HAP-1 (cell line): ENCODE measurements at regions not wholly inside any gene's neighbourhood (a gene's known extent, or its start where the extent isn't known, plus 50 kb on each side); places are given as distances from the start of the nearest gene placed in this dataset.
A peak's percentile ranks its signal among the peaks of the same experiment; 100 is the strongest.
"Not testable (repeated sequence)": the region's sequence is repeated elsewhere in the genome, so short reads cannot be mapped to it uniquely, and the experiment has no call there.

Source experiments
- DNase-seq, 2 experiments: peaks; one replicate each; pipeline ENCODE4 v3.0.0-alpha.2; 2016 to 2020; ENCODE audit warnings: low spot score in 2 of 2
- H3K27me3 ChIP-seq: fragments of 250-450 bp; sonication (Bioruptor Pico); 2 replicates; pipeline ENCODE4 v1.5.1; 2020; ENCODE audit warnings: low read depth, mild to moderate bottlenecking, moderate library complexity
- H3K36me3 ChIP-seq: fragments of 250-450 bp; sonication (Bioruptor Pico); replicated peaks from 2 replicates; pipeline ENCODE4 v1.5.1; 2020; ENCODE audit warnings: mild to moderate bottlenecking
- H3K4me1 ChIP-seq: fragments of 250-450 bp; sonication (Bioruptor Pico); 2 replicates; pipeline ENCODE4 v1.5.1; 2020; ENCODE audit warnings: mild to moderate bottlenecking
- H3K4me3 ChIP-seq: fragments of 250-450 bp; sonication (Bioruptor Pico); 2 replicates; pipeline ENCODE4 v1.5.1; 2020; ENCODE audit warnings: mild to moderate bottlenecking, moderate library complexity
- H3K9me3 ChIP-seq: fragments of 250-450 bp; sonication (Bioruptor Pico); 2 replicates; pipeline ENCODE4 v1.5.1; 2020; ENCODE audit warnings: mild to moderate bottlenecking, moderate library complexity
- in situ Hi-C: fragments of 300-500 bp; cut with MboI; formaldehyde crosslinking; loops from 3 replicates; pipeline ENCODE4 v1.14.3; 2020; ENCODE audit warnings: low sequenced_read_pairs, inconsistent platforms, mixed read lengths

DNA sequence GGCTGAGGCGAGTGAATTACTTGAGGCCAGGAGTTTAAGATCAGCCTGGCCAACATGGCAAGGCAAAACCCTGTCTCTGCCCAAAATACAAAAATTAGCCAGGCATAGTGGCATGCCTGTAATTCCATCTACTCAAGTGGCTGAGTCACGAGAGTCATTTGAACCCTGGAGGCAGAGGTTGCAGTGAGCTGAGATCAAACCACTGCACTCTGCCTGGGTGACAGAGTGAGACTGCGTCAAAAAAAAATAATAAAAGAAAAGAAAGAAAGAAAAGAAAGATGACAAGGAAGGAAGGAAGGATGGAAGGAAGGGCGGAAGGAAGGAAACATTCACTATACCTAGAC, 159.6 kb upstream of the CNOT2 start:
- in situ Hi-C loops, result no loop called here
- H3K4me1 ChIP-seq, result no peaks in the 10 kb centered on the region
- H3K27me3 ChIP-seq, result no peaks in the 10 kb centered on the region
- H3K9me3 ChIP-seq, result no peaks in the 10 kb centered on the region
- H3K36me3 ChIP-seq, result no peaks in the 10 kb centered on the region
- no peak for DNase-seq
- no peak overlapping the region for H3K4me3 ChIP-seq

DNA sequence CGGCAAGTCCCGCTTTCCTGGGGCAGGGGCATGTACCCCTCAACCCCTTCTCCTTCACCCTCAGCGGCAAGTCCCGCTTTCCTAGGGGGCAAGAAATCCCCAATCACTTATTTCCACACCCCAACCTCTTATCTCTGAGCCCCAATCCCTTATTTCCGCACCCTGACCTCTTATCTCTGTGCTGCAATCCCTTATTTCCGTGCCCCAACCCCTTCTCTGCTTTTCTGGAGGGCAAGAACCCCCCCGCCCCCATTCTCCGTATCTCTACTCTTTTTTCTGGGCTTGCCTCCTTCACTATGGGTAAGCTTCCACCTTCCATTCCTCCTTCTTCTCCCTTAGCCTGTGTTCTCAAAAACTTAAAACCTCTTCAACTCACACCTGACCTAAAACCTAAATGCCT, 156.9 kb upstream of the CNOT2 start:
- H3K4me3 ChIP-seq, in situ Hi-C loops, H3K4me1 ChIP-seq, H3K9me3 ChIP-seq, H3K27me3 ChIP-seq, H3K36me3 ChIP-seq, DNase-seq: not testable (repeated sequence)

DNA sequence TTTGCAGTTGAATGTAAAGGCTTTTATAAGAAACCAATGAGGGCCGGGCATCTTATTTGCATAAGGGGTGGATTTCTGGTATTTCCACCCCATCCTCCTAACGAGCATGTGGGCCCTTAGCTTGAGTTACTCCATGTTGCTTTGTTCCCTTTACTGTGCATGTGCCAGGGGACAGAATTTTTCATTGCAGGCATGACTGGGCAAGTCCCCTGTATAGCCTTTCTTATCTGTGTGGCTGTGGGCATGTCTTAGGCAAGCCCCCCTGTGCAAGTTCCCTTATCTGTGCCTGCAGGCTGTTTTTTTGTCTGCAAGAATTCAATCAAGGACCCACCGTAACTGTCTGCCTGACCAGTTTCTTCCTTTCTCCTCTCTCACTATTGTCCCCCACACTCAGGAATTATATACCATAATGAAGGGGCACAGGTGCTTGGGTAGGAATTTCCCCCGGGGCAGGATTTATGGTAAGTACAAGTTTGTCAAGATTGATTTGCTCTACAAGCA, 152.2 kb upstream of the CNOT2 start:
- DNase-seq, result peak; percentile 69 to 72
- H3K4me1 ChIP-seq, result no peaks in the 10 kb centered on the region; the same call in 1 of the 2 replicates
- in situ Hi-C loops, result no loop called here
- no peak overlapping the region for H3K4me3 ChIP-seq
- H3K27me3 ChIP-seq, result no peaks in the 10 kb centered on the region
- H3K9me3 ChIP-seq, result no peaks in the 10 kb centered on the region
- H3K36me3 ChIP-seq, result no peaks in the 10 kb centered on the region

DNA sequence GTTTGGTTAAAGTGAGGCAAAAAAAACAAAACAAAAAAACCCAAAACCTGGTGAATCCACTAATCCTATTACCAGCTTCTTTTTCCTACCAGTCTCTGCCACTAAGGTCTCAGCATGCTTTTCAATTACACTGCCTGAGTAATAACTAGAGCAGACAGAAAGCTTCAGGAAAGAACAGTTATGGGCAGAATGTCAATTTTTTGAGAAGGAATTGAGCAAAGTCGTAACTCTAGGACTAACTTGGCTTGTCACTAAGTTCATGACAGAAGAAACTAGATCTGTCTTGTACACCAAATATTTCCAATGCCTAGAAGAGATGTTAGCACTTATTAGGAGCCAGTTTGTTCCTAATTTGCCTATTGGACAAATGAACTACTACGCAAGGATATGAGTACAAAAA, 148.8 kb upstream of the CNOT2 start:
- Histone ChIP-seq H3K36me3 (no peaks in the 10 kb centered on the region), H3K9me3 (no peaks in the 10 kb centered on the region), H3K4me1 (no peaks in the 10 kb centered on the region; the same call in 1 of the 2 replicates), H3K27me3 (no peaks in the 10 kb centered on the region), H3K4me3 (no peak overlapping the region)
- DNase-seq, result no peak
- in situ Hi-C loops, result no loop called here

DNA sequence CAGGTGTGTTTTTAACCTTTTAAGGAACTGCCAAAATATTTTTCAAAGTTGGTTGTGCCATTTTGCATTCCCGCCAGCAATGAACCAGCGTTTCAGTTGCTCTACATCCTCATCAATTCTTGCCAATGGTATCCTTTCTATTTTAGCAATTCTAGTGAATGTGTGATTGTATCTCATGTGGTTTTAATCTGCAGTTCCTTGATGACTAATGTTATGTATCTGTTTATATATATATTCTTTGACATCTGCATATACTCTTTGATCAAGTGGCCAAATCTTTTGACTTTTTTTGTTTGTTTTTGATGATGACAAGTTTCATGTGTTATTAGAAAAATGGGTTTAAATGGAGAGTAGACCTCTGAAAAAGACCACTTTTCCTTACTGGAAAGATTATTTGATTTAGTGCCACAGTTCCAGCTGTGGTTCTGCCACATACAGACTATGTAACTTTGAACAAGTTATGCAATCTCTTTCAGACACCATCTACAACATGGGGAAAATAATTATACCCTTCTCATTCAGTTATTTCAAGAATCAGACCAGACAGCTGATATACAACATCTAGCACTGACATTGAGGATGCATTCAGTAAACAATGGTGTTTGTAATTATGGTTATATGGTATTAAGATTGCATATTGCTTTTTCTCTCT, 146.3 kb upstream of the CNOT2 start:
- in situ Hi-C loops, result no loop called here
- Histone ChIP-seq H3K36me3 (no peaks in the 10 kb centered on the region), H3K4me3 (no peak overlapping the region), H3K9me3 (no peaks in the 10 kb centered on the region), H3K27me3 (no peaks in the 10 kb centered on the region), H3K4me1 (no peaks in the 10 kb centered on the region)
- no peak for DNase-seq

DNA sequence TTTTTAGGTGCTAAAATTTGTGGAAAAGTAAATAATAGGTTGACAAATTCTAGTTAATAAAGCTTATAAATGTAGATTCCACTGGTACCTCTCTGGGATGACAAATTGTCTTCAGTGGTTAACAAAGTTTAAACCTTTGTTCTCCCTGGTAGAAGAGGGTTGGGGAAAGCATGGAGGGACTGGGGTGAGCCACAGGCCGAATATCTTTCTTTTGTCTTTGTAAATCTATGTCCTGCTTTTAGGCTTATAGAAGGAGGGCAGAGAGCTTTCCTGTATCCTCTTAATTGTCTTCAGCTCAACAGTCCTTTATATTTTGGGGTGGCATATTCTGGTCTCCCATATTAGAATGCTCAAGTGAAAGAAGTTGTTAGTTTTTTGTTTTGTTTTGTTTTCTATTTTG, 142.2 kb upstream of the CNOT2 start:
- DNase-seq, result no peak
- in situ Hi-C loops, result no loop called here
- Histone ChIP-seq H3K36me3 (no peaks in the 10 kb centered on the region), H3K27me3 (no peaks in the 10 kb centered on the region), H3K4me3 (no peak overlapping the region), H3K9me3 (no peaks in the 10 kb centered on the region), H3K4me1 (no peaks in the 10 kb centered on the region)

DNA sequence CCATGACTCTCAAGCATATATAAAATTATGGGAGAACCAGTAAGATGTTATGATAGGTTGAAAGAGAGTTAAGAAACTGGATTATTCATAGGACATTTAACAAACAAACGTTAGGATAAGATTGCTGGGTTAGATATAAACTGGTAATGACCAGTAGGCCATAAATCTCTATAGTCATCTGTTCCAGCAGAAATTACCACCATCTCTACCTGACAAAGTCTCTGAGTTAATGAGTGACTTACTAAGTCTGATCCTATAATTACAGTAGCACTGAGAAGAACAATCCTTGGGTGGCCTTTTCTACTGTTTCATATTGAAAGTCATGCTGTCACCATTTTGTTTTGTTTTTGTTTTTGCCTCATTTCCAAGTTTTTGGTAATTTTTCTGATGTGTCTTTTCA, 136.9 kb upstream of the CNOT2 start:
- no peak overlapping the region for H3K4me3 ChIP-seq
- H3K36me3 ChIP-seq, result no peaks in the 10 kb centered on the region
- H3K9me3 ChIP-seq, result no peaks in the 10 kb centered on the region
- H3K27me3 ChIP-seq, result no peaks in the 10 kb centered on the region
- in situ Hi-C loops, result no loop called here
- no peak for DNase-seq
- no peaks in the 10 kb centered on the region for H3K4me1 ChIP-seq

DNA sequence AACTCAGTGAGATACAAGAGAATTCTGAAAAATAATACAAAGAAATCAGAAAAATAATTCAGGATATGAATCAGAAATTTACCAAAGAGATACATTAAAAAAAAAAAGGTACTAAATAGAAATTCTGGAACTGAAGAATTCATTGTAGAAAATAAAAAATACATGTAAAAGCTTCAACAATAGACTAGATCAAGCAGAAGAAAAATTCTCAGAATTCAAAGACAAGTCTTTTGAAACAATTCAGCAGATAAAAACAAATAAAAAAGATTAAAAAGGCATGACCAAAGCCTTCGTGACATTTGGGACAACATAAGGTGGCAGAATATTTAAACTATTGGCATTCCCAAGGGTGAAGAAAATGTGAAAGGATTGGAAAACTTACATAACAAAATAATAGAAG, 133.1 kb upstream of the CNOT2 start:
- no peak for DNase-seq
- in situ Hi-C loops, result no loop called here
- no peak overlapping the region for H3K4me3 ChIP-seq
- no peaks in the 10 kb centered on the region for H3K9me3 ChIP-seq
- no peaks in the 10 kb centered on the region for H3K4me1 ChIP-seq
- H3K27me3 ChIP-seq, result no peaks in the 10 kb centered on the region
- H3K36me3 ChIP-seq, result no peaks in the 10 kb centered on the region

DNA sequence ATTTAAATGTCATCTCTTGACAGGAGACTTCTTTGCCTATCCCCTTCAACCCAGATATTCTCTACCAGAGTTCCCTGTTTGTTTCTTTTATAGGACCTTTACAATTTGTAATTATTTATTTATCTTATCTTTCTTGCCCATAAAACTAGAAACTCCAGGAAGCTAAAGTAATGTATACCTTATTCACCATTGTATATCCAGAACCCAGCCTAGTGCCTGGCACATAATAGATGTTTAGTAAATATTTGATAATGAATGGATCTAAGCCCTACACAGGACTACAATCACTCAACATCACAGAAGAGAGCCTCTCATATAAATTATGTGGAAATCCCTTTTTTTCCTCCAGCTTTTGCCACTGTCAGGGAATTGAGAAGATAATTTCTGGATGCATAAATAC, 125.6 kb upstream of the CNOT2 start:
- no peaks in the 10 kb centered on the region for H3K4me1 ChIP-seq
- H3K27me3 ChIP-seq, result no peaks in the 10 kb centered on the region
- no peaks in the 10 kb centered on the region for H3K36me3 ChIP-seq
- no peaks in the 10 kb centered on the region for H3K9me3 ChIP-seq
- DNase-seq, result no peak
- in situ Hi-C loops, result no loop called here
- no peak overlapping the region for H3K4me3 ChIP-seq

DNA sequence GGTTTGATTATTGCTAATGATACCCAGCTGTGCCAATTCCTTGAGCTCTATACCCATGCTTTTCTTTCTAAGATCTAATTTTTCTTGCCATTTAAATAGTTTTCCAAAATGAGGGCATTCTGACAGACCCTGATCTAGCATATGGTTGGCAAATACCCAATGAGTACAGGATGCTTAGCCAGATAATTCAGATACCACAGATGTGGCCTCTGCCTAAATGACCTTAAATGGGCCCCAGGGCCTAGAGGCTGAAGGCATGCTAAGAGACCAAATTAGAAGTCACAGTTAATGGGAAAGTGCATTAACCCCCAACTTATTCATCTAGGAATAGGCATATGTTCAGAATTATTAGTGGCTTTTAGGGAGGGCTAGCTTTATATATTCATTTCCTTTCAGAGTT, 122.3 kb upstream of the CNOT2 start:
- H3K27me3 ChIP-seq, result no peaks in the 10 kb centered on the region
- no peaks in the 10 kb centered on the region for H3K9me3 ChIP-seq
- in situ Hi-C loops, result no loop called here
- no peaks in the 10 kb centered on the region for H3K4me1 ChIP-seq
- H3K4me3 ChIP-seq, result no peak overlapping the region
- no peak for DNase-seq
- H3K36me3 ChIP-seq, result no peaks in the 10 kb centered on the region

DNA sequence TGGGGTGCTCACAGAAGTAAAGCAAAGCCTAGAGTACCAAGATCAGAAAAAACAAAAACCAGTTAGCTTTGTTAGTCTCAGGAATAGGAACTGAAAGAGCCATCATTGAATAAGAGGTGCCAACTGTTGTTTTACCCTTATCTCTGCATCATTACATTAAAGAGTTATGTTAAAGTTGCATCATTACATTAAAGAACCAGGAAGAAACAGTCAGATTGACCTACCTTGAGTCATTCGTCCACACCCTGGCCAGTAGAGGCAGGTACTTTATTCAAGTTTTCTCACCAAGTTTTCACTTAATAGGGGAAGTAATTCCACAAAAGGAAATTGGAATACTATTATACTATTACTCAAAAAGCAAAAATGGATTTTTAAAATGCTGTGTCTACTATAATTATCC, 121.7 kb upstream of the CNOT2 start:
- no peaks in the 10 kb centered on the region for H3K36me3 ChIP-seq
- no peaks in the 10 kb centered on the region for H3K4me1 ChIP-seq
- DNase-seq, result no peak
- H3K9me3 ChIP-seq, result no peaks in the 10 kb centered on the region
- no peak overlapping the region for H3K4me3 ChIP-seq
- H3K27me3 ChIP-seq, result no peaks in the 10 kb centered on the region
- in situ Hi-C loops, result no loop called here

DNA sequence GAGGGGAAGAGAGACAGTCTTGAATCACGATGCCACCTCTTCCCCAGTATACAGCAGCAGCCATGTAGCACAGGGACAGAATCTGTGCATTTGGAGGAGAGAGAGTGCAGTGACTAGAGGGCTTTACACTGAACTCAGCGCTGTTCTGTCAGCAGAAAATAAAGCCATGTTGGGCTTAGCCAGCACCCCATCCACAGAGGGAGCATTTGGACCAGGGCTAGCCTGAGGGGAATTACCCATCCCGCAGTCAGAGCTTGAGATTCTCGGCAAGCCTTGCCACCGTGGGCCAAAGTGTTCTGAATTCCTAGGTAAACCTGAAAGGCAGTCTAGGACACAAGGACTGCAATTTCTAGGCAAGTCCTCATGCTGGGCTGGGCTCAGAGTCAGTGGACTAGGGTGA, 120.4 kb upstream of the CNOT2 start:
- in situ Hi-C loops, result no loop called here
- no peaks in the 10 kb centered on the region for H3K4me1 ChIP-seq

DNA sequence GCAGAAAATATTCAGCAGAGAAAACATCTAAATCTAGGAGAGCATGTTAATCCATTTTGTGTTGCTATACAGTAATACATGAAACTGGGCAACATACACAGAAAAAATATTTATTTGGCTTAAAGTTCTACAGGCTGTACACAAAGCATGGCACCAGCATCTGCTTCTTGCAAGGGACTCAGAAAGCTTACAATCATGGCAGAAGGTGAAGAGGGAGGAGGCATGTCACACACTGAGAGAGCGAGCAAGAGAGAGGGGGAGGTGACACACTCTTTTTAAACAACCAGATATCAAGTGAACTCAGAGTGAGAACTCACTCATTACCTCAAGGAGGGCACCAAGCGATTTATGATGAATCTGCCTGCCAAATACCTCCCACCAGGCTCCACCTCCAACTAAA, 94.2 kb upstream of the CNOT2 start:
- in situ Hi-C loops, result no loop called here
- no peaks in the 10 kb centered on the region for H3K4me1 ChIP-seq

More for the DNA sequence above, 120.4 kb upstream of the CNOT2 start:
- no peak for DNase-seq
- Histone ChIP-seq H3K36me3 (no peaks in the 10 kb centered on the region), H3K4me3 (no peak overlapping the region), H3K27me3 (no peaks in the 10 kb centered on the region), H3K9me3 (no peaks in the 10 kb centered on the region)

DNA sequence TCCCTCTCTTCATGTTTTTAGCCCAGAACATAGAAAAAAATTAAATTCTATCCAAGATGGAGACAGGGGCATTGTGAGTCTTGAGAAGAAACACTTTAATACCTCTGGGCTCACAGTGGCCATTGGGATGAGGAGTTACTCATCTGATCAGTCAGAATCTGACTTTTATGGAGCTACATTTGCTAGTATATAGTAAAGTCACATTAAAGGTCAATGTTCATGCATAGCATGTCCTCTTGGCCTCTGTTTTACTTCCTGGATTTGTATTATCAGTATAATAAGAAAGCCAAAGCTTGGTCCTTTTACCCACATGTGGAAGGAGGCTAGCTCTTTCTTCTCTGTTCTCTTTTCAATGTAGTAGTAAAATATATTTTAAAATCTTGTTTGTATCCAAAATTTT, 93.6 kb upstream of the CNOT2 start:
- no peak for DNase-seq
- Histone ChIP-seq H3K36me3 (no peaks in the 10 kb centered on the region), H3K9me3 (no peaks in the 10 kb centered on the region), H3K4me1 (no peaks in the 10 kb centered on the region), H3K4me3 (no peak overlapping the region), H3K27me3 (no peaks in the 10 kb centered on the region; the same call in 1 of the 2 replicates)
- in situ Hi-C loops, result no loop called here

More for the DNA sequence above, 94.2 kb upstream of the CNOT2 start:
- DNase-seq, result no peak
- no peaks in the 10 kb centered on the region for H3K9me3 ChIP-seq
- H3K36me3 ChIP-seq, result no peaks in the 10 kb centered on the region
- H3K4me3 ChIP-seq, result no peak overlapping the region
- no peaks in the 10 kb centered on the region; the same call in 1 of the 2 replicates for H3K27me3 ChIP-seq

DNA sequence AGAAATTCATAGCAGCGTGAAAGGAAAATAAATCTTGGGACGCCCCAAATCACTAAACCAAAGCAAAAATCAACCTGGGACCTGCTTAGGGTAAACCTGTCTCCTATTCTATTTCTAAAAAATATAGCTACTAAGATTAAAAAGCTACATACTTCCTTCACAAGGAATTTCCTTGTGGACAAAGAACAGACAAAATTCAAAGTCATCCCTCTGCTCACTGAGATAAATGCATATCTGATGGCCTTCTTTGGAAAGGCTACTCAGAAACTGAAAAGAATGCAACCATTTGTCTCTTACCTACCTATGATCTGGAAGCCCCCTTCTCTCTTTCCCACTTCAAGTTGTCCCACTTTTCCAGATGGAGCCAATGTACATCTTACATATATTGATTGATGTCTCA, 93.0 kb upstream of the CNOT2 start:
- no peak for DNase-seq
- H3K4me1 ChIP-seq, result no peaks in the 10 kb centered on the region
- H3K36me3 ChIP-seq, result no peaks in the 10 kb centered on the region
- H3K4me3 ChIP-seq, result no peak overlapping the region
- in situ Hi-C loops, result no loop called here
- H3K9me3 ChIP-seq, result peaks cover 3% of the 10 kb centered on the region
- no peaks in the 10 kb centered on the region; the same call in 1 of the 2 replicates for H3K27me3 ChIP-seq
